Keratinocyte (primary cell): ENCODE measurements at regions not wholly inside any gene's neighbourhood (a gene's known extent, or its start where the extent isn't known, plus 50 kb on each side); places are given as distances from the start of the nearest gene placed in this dataset.

Experiments
- DNase-seq: peaks from one replicate; pipeline ENCODE4 v3.0.0-alpha.2; 2011; ENCODE audit warnings: low read depth, missing footprints, low spot score
- FAIRE-seq: peaks from 2 replicates; lab custom pipeline; 2011; peaks lifted over from hg19 to GRCh38; lab: Jason Lieb, UNC
- H2AFZ ChIP-seq: 2 replicates; pipeline ENCODE4 v1.6.0; 2012; ENCODE audit warnings: low read length, control low read depth, inconsistent platforms; ENCODE audit not compliant: control insufficient read depth
- H3K27ac ChIP-seq: 2 replicates; pipeline ENCODE4 v1.5.1; 2011; ENCODE audit warnings: low read length; ENCODE audit not compliant: control insufficient read depth, insufficient read depth
- H3K27me3 ChIP-seq: 3 replicates; pipeline ENCODE4 v1.6.0; 2011; ENCODE audit warnings: low read length; ENCODE audit not compliant: control insufficient read depth, insufficient read depth; ENCODE audit errors: extremely low read depth
- H3K36me3 ChIP-seq, 2 experiments: 2 replicates in 1 of 2; 3 replicates in 1 of 2; pipeline ENCODE4 v1.5.1; 2011; ENCODE audit warnings: low read length in 2 of 2, mild to moderate bottlenecking in 1 of 2; ENCODE audit not compliant: control insufficient read depth in 2 of 2, insufficient read depth in 2 of 2; ENCODE audit errors: extremely low read depth in 1 of 2
- H3K4me1 ChIP-seq: 3 replicates; pipeline ENCODE4 v1.5.1; 2011; ENCODE audit warnings: low read length; ENCODE audit not compliant: control insufficient read depth, insufficient read depth; ENCODE audit errors: extremely low read depth
- H3K4me2 ChIP-seq: 3 replicates; pipeline ENCODE4 v1.6.0; 2011; ENCODE audit warnings: low read depth, low read length; ENCODE audit not compliant: control insufficient read depth, insufficient read depth; ENCODE audit errors: extremely low read depth
- H3K4me3 ChIP-seq, 3 experiments: fragments of 200-600 bp in 1 of 3; sonication (generic) in 1 of 3; 2 replicates in 2 of 3; 3 replicates in 1 of 3; pipeline ENCODE4 v1.5.1; 2011 to 2016; ENCODE audit warnings: low read length in 3 of 3, mild to moderate bottlenecking in 3 of 3, control low read depth in 2 of 3, inconsistent platforms in 1 of 3, low read depth in 1 of 3, mixed read lengths in 1 of 3, mixed run types in 1 of 3, moderate library complexity in 1 of 3; ENCODE audit not compliant: control insufficient read depth in 2 of 3, insufficient read depth in 2 of 3; ENCODE audit errors: extremely low read depth in 1 of 3
- H3K79me2 ChIP-seq: 2 replicates; pipeline ENCODE4 v1.6.0; 2012; ENCODE audit warnings: low read length; ENCODE audit not compliant: control insufficient read depth, insufficient read depth
- H3K9ac ChIP-seq: 3 replicates; pipeline ENCODE4 v1.6.0; 2011; ENCODE audit warnings: low read length; ENCODE audit not compliant: control insufficient read depth, insufficient read depth; ENCODE audit errors: extremely low read depth
- H3K9me1 ChIP-seq: 3 replicates; pipeline ENCODE4 v1.6.0; 2011; ENCODE audit warnings: low read length; ENCODE audit not compliant: control insufficient read depth, insufficient read depth; ENCODE audit errors: extremely low read depth
- H3K9me3 ChIP-seq: 2 replicates; pipeline ENCODE4 v1.5.1; 2012; ENCODE audit warnings: low read depth, low read length; ENCODE audit not compliant: control insufficient read depth
- H4K20me1 ChIP-seq: 3 replicates; pipeline ENCODE4 v1.6.0; 2011; ENCODE audit warnings: low read length; ENCODE audit not compliant: control insufficient read depth, insufficient read depth; ENCODE audit errors: extremely low read depth
- EZH2 ChIP-seq: IDR thresholded peaks from one replicate; pipeline ENCODE4 v1.6.1; 2012; ENCODE audit warnings: inconsistent platforms, mild to moderate bottlenecking, low read length, moderate library complexity
- dilution Hi-C: fragments of 300-500 bp; cut with MboI; formaldehyde crosslinking; loops from one replicate; pipeline ENCODE4 v1.7.0; 2020; ENCODE audit warnings: low sequenced_read_pairs; ENCODE audit not compliant: extremely low pct_ligation_motif_present
- TF ChIP-seq, protein P1 (sequence below), 3 experiments: IDR thresholded peaks in 1 of 3; conservative IDR thresholded peaks in 1 of 3; optimal IDR thresholded peaks in 1 of 3; 2 replicates in 2 of 3; 3 replicates in 1 of 3; pipeline versions ENCODE3 to v1.5.1; 2011; ENCODE audit warnings: low read length in 3 of 3, mild to moderate bottlenecking in 3 of 3, moderate library complexity in 2 of 3, control low read depth in 1 of 3, inconsistent platforms in 1 of 3; ENCODE audit not compliant: insufficient read depth in 2 of 3; ENCODE audit errors: extremely low read depth in 1 of 3

GRCh38 chr22:48885271-48885918, 942.3 kb downstream of the BRD1 start:
- Histone ChIP-seq H2AFZ (no peak overlapping the region), H3K4me1 (no peaks in the 10 kb centered on the region), H3K36me3 (no peaks in the 10 kb centered on the region), H3K27me3 (no peaks in the 10 kb centered on the region), H3K9me3 (peaks cover 23% of the 10 kb centered on the region), H3K4me2 (no peak overlapping the region), H3K9ac (no peak overlapping the region), H3K4me3 (no peak overlapping the region), H3K27ac (no peak overlapping the region), H4K20me1 (no peaks in the 10 kb centered on the region), H3K79me2 (no peaks in the 10 kb centered on the region), H3K9me1 (no peaks in the 10 kb centered on the region)
- no peak for DNase-seq
- dilution Hi-C loops, result no loop called here
- TF ChIP-seq EZH2, result no peak
- TF ChIP-seq, protein P1, sequence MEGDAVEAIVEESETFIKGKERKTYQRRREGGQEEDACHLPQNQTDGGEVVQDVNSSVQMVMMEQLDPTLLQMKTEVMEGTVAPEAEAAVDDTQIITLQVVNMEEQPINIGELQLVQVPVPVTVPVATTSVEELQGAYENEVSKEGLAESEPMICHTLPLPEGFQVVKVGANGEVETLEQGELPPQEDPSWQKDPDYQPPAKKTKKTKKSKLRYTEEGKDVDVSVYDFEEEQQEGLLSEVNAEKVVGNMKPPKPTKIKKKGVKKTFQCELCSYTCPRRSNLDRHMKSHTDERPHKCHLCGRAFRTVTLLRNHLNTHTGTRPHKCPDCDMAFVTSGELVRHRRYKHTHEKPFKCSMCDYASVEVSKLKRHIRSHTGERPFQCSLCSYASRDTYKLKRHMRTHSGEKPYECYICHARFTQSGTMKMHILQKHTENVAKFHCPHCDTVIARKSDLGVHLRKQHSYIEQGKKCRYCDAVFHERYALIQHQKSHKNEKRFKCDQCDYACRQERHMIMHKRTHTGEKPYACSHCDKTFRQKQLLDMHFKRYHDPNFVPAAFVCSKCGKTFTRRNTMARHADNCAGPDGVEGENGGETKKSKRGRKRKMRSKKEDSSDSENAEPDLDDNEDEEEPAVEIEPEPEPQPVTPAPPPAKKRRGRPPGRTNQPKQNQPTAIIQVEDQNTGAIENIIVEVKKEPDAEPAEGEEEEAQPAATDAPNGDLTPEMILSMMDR (optimal IDR thresholded peaks at IDR 0.05 in 1 of 3, IDR thresholded peaks at IDR 0.05 in 1 of 3, conservative IDR thresholded peaks at IDR 0.05 in 1 of 3; ENCODE audit: extremely low read depth in 1 of 3, insufficient read depth in 2 of 3, low read length in 3 of 3), result no peak
- FAIRE-seq, result no peak

- FAIRE-seq (no peak), DNase-seq (no peak)
- no peaks in the 10 kb centered on the region for H3K79me2 ChIP-seq
- no peaks in the 10 kb centered on the region for H3K9me1 ChIP-seq
- no peak overlapping the region for H3K27ac ChIP-seq
- no peaks in the 10 kb centered on the region for H3K27me3 ChIP-seq
- no peaks in the 10 kb centered on the region for H4K20me1 ChIP-seq
- no peak overlapping the region for H2AFZ ChIP-seq
- no peak for TF ChIP-seq EZH2
- TF ChIP-seq, protein P1 (optimal IDR thresholded peaks at IDR 0.05 in 1 of 3, IDR thresholded peaks at IDR 0.05 in 1 of 3, conservative IDR thresholded peaks at IDR 0.05 in 1 of 3; ENCODE audit: extremely low read depth in 1 of 3, insufficient read depth in 2 of 3, low read length in 3 of 3), result no peak
- no peaks in the 10 kb centered on the region for H3K4me1 ChIP-seq
- H3K4me3 ChIP-seq, result no peak overlapping the region
- H3K4me2 ChIP-seq, result no peak overlapping the region
- dilution Hi-C loops, result no loop called here
- peaks cover 23% of the 10 kb centered on the region for H3K9me3 ChIP-seq
- no peak overlapping the region for H3K9ac ChIP-seq
- no peaks in the 10 kb centered on the region for H3K36me3 ChIP-seq
Observed at GRCh38 chr22:48884786-48885185, 942.9 kb downstream of the BRD1 start.
